HG03066 (cell line): ENCODE measurements at regions not wholly inside any gene's neighbourhood (a gene's known extent, or its start where the extent isn't known, plus 50 kb on each side); places are given as distances from the start of the nearest gene placed in this dataset.
"Not testable (repeated sequence)": the region's sequence is repeated elsewhere in the genome, so short reads cannot be mapped to it uniquely, and the experiment has no call there.

Experiments
- ATAC-seq: cut with Tn5 transposase; IDR thresholded peaks from one replicate; pipeline ENCODE4 v1.9.1; 2021; ENCODE audit warnings: low read depth; ENCODE audit not compliant: unreplicated experiment

DNA sequence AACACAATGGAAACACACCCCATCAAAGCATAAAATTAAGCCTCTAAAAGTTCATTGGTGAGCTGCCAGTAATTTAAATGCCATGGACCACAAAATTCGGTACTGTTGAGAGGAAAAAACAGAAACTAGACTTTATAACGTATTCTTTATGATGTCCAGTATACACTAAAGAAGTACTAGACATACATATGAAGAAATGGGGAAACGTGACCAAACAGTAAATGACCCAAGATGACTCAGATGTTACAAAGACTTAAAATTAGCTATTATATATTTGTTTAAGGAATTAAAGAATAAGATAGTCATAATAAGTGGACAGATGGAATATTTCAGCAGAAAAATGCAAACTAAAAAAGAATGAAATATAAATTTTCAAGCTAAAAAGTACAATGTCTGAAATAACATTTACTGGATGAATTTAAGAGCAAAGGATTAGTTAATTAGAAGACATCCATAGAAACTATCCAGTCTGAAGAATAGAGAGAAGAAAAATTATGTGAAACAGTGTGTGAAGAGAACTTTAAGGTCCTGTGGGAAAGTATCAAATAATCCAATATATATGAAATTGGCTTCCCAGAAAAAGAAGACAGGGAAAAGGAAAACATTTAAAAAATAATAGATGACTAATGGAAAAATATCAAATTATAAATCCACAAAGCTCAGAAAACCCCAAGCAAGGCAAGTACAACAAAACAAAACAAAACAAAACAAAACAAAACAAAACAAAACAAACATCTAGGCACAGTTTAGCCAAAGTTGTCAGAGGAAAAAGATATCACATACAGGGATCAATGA lies 69.4 kb downstream of the SAMD9 start:
- ATAC-seq = no peak

GRCh38 chr7:93047514-93048099 lies 70.2 kb downstream of the SAMD9 start:
- ATAC-seq = no peak

GRCh38 chr7:93046641-93047040 lies 71.1 kb downstream of the SAMD9 start:
- ATAC-seq = no peak

GRCh38 chr7:93044147-93044810 lies 73.5 kb downstream of the SAMD9 start:
- no peak for ATAC-seq

GRCh38 chr7:93043385-93043985 lies 74.3 kb downstream of the SAMD9 start:
- no peak for ATAC-seq

GRCh38 chr7:93040355-93040754 lies 77.4 kb downstream of the SAMD9 start:
- no peak for ATAC-seq

DNA sequence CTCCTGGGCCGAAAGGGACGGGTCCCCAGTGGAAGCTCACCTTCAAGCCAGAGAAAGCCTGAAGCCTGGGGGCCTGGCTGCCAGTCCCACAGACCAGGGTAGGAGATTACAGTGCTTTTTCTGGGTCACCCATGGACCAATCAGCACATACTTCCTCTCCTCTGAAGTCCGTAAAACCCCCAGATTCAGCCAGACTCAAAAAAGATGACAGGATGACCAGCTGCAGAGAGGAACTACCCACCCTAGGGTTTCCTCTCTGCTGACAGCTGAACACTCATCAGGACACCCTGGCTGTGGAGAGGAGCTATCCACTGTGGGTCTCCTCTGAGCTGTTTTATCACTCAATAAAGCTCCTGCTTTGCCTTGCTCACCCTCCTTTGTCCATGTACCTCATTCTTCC lies 78.0 kb downstream of the SAMD9 start:
- no peak for ATAC-seq

DNA sequence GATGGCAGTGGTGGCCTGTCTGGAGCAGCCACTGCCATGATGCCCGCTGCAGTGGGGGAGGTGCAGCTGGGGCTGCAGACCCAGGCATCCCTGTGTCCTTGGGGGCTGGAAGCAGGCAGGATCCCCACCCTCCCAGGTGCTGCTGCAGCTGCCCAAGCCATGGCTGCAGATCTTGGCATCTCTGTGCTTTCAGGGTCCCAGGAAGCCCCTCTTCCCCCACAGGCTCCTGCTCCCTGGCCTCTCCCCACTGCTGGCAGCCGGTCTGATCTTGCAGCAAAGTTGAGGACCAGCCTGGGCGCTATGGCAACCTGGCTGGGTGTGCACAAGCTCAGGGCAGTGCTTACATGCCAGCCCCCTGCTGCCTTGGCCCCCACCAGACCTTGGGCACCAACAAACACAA lies 78.5 kb downstream of the SAMD9 start:
- ATAC-seq = no peak

GRCh38 chr7:93036807-93037206 lies 81.0 kb downstream of the SAMD9 start:
- peak; percentile 79 for ATAC-seq

- no peak for ATAC-seq
Observed at GRCh38 chr7:93036149-93036640, 81.6 kb downstream of the SAMD9 start.

GRCh38 chr7:93031795-93032194 lies 86.0 kb downstream of the SAMD9 start:
- no peak for ATAC-seq

DNA sequence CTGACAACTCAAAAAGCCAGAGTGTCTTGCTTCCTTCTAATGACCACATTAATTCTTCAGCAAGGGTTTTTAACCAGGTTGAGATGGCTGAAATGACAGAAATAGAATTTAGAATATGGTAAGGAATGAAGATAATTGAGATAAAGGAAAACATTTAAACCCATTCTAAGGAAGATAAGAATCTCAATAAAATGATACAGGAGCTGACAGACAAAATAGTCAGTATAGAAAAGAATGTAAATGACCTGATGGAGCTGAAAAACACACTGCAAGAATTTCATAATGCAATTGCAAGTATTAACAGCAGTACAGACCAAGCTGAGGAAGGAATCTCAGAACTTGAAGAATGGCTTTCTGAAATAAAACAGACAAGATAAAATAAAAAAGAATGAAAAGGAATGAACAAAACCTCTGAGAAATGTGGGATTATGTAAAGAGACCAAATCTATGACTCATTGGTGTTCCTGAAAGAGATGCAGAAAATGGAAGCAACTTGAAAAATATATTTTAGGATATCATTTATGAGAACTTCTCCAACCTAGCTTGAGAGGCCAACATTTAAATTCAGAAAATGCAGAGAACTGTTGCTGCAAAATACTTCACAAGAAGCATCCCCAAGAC lies 87.1 kb downstream of the SAMD9 start:
- ATAC-seq = no peak

DNA sequence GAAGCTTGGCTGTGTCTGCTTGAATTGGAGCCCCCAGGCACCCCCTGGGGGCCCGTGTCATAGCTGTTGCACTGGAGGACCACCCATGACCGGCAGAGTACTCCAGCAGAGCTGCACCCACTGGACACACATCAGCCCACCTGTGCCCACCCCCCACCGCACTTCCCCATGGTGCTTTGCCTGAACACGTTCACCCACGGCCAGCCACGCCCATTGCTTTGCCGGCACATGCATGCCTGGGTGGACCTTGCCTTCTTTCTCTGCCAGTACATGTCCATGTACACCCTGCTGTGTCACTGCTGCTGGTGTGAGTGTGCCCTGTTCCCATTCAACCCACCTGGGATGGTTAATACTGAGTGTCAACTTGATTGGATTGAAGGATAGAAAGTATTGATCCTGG lies 88.7 kb downstream of the SAMD9 start:
- no peak for ATAC-seq

- no peak for ATAC-seq
Observed at GRCh38 chr7:93028610-93029009, 89.2 kb downstream of the SAMD9 start.

GRCh38 chr7:93027044-93027443 lies 90.7 kb downstream of the SAMD9 start:
- ATAC-seq = no peak

DNA sequence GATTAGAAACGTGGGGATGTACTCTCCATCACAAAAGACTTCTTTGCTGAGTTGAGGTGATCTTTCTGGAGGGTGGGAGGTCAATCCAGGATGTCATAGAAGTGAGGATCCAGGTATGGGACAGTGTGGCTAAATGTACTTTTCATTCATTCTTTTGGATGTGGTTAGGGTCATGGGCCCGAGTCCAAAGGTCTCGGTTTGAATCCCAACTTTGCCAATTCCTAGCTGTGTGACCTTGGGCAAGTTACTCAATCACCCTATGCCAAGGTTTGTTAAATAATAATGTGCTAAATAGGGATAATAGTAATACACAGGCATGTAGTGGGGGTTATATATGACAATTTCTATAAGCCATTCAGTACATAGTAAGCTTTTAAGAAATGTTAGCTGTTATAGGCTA lies 91.4 kb downstream of the SAMD9 start:
- no peak for ATAC-seq

GRCh38 chr7:93025389-93025788 lies 92.4 kb downstream of the SAMD9 start:
- ATAC-seq = no peak

- ATAC-seq = not testable (repeated sequence)
Observed at GRCh38 chr7:93022931-93023478, 94.8 kb downstream of the SAMD9 start.

DNA sequence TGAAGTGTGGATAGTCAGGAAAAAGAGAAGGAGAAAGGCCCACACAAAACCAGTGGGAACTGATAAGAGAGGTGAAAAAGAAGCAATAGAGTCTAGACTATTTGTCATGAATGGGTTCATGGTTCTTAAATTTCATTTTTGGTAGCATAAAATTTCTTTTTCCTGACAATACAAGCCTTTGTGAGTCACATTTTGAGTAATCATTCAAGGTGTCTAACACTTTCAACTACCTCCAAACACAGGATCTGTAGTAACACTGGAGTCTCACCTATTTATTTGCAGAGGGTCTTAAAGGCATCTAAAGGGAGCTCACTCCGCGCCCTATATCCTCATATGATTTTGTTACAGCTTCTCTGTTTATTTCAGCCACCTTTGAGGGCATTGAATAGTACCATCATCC lies 96.0 kb downstream of the SAMD9 start:
- ATAC-seq = no peak

GRCh38 chr7:93018716-93019115 lies 99.1 kb downstream of the SAMD9 start:
- ATAC-seq = no peak
